ENCODE measurements at regions not wholly inside any gene's neighbourhood (a gene's known extent, or its start where the extent isn't known, plus 50 kb on each side); places are given as distances from the start of the nearest gene placed in this dataset.

GRCh38 chr7:67313213-67313612 is 316.6 kb downstream of the TYW1 start:
- TF ChIP-seq ELK1 (IDR thresholded peaks at IDR 0.05; ENCODE audit: borderline replicate concordance, low read depth, low read length) (no peak), RAD21 (IDR thresholded peaks at IDR 0.05; ENCODE audit: low read length) (no peak), CHD1 (IDR thresholded peaks at IDR 0.05; ENCODE audit: low read depth, low read length) (no peak), CTCF (conservative IDR thresholded peaks at IDR 0.05; ENCODE audit: low read depth, low read length) (no peak), POLR2A (IDR thresholded peaks at IDR 0.05; ENCODE audit: low read depth, low read length) (no peak), MAZ (IDR thresholded peaks at IDR 0.05; ENCODE audit: borderline replicate concordance, low read depth, low read length) (no peak), FOS (IDR thresholded peaks at IDR 0.05; ENCODE audit: low read depth, low read length) (no peak), NFE2L2 (IDR thresholded peaks at IDR 0.05; ENCODE audit: low read depth, low read length) (no peak), MXI1 (IDR thresholded peaks at IDR 0.05; ENCODE audit: borderline replicate concordance, low read depth, low read length) (no peak), SMC3 (IDR thresholded peaks at IDR 0.05; ENCODE audit: low read depth, low read length) (no peak), RCOR1 (IDR thresholded peaks at IDR 0.05; ENCODE audit: insufficient replicate concordance, low read length) (no peak), BHLHE40 (IDR thresholded peaks at IDR 0.05; ENCODE audit: low read depth, low read length) (no peak), RFX5 (IDR thresholded peaks at IDR 0.05; ENCODE audit: low read depth, low read length) (no peak), USF2 (IDR thresholded peaks at IDR 0.05; ENCODE audit: low read depth, low read length) (no peak), CEBPB (IDR thresholded peaks at IDR 0.05; ENCODE audit: low read depth, low read length) (no peak)
- dilution Hi-C loops (cut with HindIII; ENCODE audit: low sequenced_read_pairs, unreplicated experiment) = no loop called here
- H3K27me3 ChIP-seq (ENCODE audit: control insufficient read depth, insufficient read depth, low read length) = no peaks in the 10 kb centered on the region
- BruUV-seq (replicated peaks) = no TSS peak
- H2BK15ac ChIP-seq (ENCODE audit: low read depth, low read length) = no peak overlapping the region
- no peak overlapping the region for H3K56ac ChIP-seq (ENCODE audit: extremely low read depth, insufficient read depth, low read length)
- H3K9me1 ChIP-seq (ENCODE audit: insufficient read depth, low read length) = no peaks in the 10 kb centered on the region; the same call in 1 of the 2 replicates
- no peak overlapping the region for H3K18ac ChIP-seq (ENCODE audit: low read depth, low read length)
- H2BK120ac ChIP-seq (ENCODE audit: low read depth, low read length) = no peak overlapping the region
- H4K20me1 ChIP-seq (ENCODE audit: insufficient read depth, low read length) = no peaks in the 10 kb centered on the region; the same call in 1 of the 2 replicates
- no peak overlapping the region for H2AK9ac ChIP-seq (replicated peaks; ENCODE audit: low read depth, low read length, poor library complexity)
- in situ Hi-C loops (cut with MboI; ENCODE audit: low sequenced_read_pairs) = no loop called here
- H3K4me1 ChIP-seq (ENCODE audit: control insufficient read depth, insufficient read depth, low read length) = no peaks in the 10 kb centered on the region; the same call in 1 of the 2 replicates
- H3K4me2 ChIP-seq (ENCODE audit: low read depth, low read length) = no peak overlapping the region
- H3K14ac ChIP-seq (replicated peaks; ENCODE audit: low read depth, low read length) = no peak overlapping the region
- H3K23ac ChIP-seq (ENCODE audit: low read depth, low read length) = no peak overlapping the region
- H3K27ac ChIP-seq (ENCODE audit: insufficient read depth, low read length) = no peak overlapping the region
- no peak for DNase-seq
- no peak overlapping the region for H2AFZ ChIP-seq (replicated peaks; ENCODE audit: low read length, poor library complexity)
- POLR2A ChIA-PET (ENCODE audit: unreplicated experiment) = no interaction called here
- no peak overlapping the region for H3K9ac ChIP-seq (ENCODE audit: low read depth, low read length)
- H3K79me1 ChIP-seq (ENCODE audit: low read depth in 1 of 2, low read length in 2 of 2) = peaks cover 9 to 13% of the 10 kb centered on the region in 2 experiments; a peak in 3 of 4 replicates
- H3K4me3 ChIP-seq (ENCODE audit: insufficient read depth, low read depth, low read length) = no peak overlapping the region
- no peaks in the 10 kb centered on the region for H3K9me3 ChIP-seq (ENCODE audit: control insufficient read depth, insufficient read depth, low read length)
- no peak overlapping the region for H4K5ac ChIP-seq (ENCODE audit: low read depth, low read length)
- H2BK20ac ChIP-seq (ENCODE audit: low read depth, low read length) = no peak overlapping the region
- H2AK5ac ChIP-seq (ENCODE audit: low read depth, low read length) = no peak overlapping the region
- H4K91ac ChIP-seq (ENCODE audit: insufficient read depth, low read depth, low read length) = no peak overlapping the region
- peaks cover 29% of the 10 kb centered on the region for H3K36me3 ChIP-seq (ENCODE audit: control insufficient read depth, insufficient read depth, low read length)
- no peak for ATAC-seq (ENCODE audit: low read depth)
- no peak overlapping the region for H2BK5ac ChIP-seq (ENCODE audit: low read depth, low read length, poor library complexity, severe bottlenecking)
- CTCF ChIA-PET = no interaction called here
- WGBS, 2 experiments (ENCODE audit: extremely low coverage in 2 of 2, insufficient read length in 1 of 2) = no CpG with 5 or more reads among the region's 2 CpGs
- no peak overlapping the region for H3K4ac ChIP-seq (ENCODE audit: low read depth, low read length)
- intact Hi-C loops (cut with micrococcal nuclease) = no loop called here
- H4K8ac ChIP-seq (ENCODE audit: low read depth in 2 of 2, low read length in 2 of 2) = no peak overlapping the region

All from IMR-90 (cell line).